ENCODE measurements at regions not wholly inside any gene's neighbourhood (a gene's known extent, or its start where the extent isn't known, plus 50 kb on each side); places are given as distances from the start of the nearest gene placed in this dataset.

DNA sequence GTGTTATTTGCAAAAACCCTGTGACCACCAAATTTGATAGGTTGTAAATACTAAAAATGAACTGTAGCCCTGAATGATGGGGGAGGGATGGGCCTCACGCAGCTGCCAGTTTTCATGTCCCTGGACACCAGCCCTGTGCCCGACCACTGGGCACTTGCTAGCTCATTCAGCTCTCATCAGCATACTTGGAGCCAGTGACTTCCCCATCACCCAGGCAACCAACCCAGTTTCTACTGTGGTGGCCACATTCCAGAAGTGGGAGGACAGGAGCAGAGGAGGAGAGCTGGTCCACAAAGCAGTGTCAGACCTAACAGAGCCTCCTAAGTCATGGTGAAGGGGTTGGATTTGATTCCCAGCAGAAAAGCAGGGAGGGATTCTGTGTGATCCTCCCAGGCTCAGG, 128.2 kb downstream of the CPEB2 start:
- intact Hi-C loops (cut with micrococcal nuclease) = no loop called here

DNA sequence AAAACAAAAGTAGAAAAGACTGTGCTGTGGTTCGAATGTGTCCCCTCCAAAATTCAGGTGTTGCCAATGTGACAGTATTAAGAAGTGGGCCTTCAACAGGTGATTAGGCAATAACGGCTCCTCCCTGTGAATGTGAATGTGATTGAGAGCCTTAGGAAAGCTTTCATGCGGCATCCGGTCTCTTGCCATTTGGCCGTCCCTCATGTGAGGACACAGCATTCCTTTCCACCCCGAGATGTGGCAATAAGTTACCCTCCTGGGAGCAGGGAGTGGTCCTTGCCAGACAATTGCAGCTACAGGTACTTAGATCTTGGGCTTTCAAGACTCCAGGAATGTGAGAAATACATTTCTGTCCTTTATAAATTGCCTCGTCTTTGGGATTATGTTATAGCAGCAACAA, 129.3 kb downstream of the CPEB2 start:
- intact Hi-C loops (cut with micrococcal nuclease) = no loop called here

DNA sequence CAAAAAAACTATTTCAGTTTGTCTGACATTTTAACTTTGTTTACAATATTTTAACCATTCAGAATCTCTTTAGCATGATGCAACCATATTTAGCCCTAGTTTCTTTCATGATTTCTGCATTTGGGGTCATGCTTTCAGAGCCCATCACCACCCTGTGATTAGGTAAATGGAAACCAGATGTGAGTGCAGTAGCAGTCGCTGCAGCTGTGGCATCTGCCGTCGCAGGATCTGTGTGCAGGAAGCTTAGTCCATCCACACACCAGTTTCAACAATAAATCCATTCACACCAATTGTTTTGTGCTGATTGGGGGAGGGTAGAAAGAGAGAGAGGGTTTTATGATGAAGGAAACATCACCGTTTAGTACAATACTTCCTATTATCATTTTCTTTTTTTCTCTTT, 130.5 kb downstream of the CPEB2 start:
- intact Hi-C loops (cut with micrococcal nuclease) = no loop called here

DNA sequence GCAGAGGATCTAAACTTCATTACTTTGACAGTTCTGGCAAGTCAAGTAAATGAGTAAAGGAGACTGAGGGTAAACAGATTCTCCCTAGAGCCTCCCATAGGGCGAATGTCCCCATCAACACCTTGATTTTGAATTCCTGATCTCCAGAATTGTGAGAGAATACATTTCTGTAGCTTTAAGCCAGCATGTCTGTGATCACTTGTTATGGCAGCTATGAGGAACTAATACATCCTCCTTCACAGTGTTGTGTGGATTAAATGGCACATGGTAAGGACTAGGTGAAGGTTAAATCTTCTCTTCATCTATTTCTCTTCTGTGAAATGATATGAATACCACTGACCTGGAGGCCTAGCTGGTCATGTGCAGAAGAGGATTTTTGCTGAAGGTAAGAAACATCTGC, 137.3 kb downstream of the CPEB2 start:
- intact Hi-C loops (cut with micrococcal nuclease) = no loop called here

DNA sequence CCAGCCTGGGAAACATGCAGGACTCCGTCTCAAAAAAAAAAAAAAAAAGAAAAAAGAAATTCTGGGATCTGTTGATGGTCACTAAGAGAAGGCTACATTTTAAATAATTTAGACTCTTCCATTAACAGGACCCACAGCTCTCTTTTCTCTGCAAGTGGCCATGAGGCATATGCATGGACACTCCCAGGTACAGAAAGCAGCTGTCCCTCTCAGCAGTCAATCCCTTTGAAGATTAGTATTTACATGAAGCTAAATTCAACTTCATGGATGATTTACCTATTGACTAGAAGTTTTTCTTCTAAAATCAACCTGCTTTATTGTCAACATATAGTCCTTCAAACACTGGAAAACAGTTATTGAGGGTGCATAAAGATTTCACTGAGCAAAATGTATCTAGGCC, 139.9 kb downstream of the CPEB2 start:
- intact Hi-C loops (cut with micrococcal nuclease) = no loop called here

DNA sequence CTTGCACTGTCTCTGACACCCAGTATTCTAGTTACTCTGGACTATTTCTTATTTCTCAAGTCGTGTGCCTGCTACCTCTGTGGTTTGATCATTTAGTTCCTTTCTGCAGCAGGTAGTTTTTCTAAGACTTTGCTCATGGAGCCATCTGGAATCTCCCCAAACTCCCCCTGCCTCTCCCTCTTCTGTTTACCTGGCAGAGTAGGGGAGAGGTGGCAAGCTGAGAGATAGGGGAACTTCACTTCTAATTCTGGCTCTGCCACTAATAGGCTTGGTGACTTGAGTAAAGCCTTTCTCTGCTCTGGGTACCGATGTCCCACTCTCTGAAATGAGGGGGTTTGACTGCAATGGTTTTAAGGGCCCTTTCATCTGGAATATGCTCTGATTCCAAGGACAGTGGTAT, 141.3 kb downstream of the CPEB2 start:
- intact Hi-C loops (cut with micrococcal nuclease) = no loop called here

DNA sequence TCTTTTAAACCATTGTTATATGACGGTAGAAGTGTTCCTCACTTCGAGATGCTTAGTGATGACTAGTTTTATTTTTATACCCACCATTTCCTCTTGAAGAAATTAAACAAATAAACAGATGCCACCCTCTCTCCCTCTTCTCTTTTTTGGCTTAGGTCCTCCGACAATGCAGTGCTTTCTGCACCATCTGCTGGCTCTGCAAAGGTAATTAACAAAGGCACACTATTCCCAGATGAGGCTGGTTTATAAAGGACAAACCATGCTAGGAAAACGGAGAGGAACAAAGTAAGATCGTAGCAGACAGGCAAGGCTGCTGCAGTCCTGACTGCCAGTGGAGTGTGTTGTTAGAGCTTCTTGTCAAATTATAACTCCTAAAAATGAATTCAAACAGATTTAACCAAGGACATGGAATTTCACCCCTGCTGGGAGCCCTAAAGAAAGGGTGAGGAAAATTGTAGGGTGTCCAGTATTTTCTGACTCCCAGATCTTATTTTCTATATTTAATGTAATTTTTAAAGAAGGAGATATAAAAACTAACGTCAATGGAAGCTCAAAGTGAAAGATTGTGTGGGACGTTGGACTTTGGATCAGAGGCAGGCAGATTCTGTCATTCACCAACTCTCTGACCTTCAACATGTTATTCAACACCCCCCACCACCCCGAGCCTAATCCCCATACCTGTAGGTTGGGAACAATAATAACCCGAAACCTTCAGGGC, 142.1 kb downstream of the CPEB2 start:
- intact Hi-C loops (cut with micrococcal nuclease) = no loop called here

DNA sequence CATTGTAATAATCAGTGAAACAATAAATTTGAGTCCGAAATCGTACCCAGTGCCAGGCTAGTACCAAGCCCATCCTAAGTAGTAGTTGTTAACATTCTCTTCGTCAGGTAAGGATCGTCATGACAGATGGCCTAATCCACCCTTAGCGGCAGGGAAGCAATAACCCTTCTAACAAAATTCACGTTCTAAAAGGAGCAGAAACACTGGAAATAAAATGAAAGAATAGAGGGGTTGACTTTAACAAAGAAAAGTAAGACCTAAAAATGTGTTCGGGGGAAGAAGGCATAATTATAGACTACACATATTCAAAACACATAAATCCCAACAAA, 142.7 kb downstream of the CPEB2 start:
- intact Hi-C loops (cut with micrococcal nuclease) = no loop called here

DNA sequence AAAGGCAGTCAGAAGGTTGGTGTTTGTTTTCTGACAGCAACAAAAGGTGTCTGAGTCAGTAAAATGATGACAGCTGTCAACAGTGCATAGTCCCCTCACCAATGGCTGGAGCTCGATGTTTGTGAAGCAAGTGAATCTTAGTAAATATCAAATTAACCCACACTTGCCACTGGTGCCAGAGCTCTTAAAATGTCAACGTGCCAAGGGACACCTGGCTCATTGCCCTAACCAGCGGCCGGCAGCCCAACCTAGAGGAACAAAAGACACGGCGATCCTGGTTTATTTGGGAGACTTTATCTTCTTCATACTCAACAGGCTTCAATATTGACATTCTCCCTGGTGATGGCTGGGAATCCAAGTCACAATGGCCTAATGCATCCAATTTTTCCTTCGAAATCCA, 143.4 kb downstream of the CPEB2 start:
- intact Hi-C loops (cut with micrococcal nuclease) = no loop called here

DNA sequence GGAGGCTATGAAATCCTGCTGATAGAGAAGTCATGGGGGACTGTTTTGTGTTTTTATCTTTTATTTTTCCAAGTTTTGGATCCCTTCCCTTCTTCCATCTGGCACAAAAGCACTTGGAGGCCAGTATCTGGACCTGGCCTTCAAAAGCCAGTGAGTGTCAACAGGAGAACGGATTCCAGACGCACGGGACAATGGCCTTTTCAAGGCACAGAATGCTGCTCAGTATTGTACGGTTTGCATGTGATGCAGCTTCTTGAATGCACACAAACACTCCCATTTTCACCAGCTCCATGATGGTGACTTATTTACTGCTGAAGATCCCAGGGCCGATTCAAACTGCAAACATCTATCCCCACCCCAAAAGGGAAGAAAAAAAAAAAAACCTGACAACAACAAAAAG, 145.4 kb downstream of the CPEB2 start:
- intact Hi-C loops (cut with micrococcal nuclease) = no loop called here

DNA sequence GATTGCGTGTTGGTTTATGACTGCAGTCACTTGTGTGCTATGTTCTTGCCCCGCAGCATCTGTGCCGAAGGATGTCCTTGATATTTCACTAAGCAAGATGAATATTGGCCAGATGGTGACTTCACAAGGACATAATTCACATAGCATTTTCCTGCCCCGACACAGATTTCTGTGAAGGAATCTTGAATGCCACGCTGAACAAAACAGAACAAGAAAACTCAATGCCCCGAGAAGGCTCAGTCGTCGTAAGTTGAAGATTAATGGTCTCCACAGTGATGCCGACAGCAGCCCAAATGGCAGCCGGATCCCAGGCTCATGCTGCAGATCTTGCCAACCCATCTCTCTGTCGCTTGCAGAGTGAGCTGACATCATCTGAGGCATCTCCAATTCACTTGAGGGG, 145.9 kb downstream of the CPEB2 start:
- intact Hi-C loops (cut with micrococcal nuclease) = no loop called here

DNA sequence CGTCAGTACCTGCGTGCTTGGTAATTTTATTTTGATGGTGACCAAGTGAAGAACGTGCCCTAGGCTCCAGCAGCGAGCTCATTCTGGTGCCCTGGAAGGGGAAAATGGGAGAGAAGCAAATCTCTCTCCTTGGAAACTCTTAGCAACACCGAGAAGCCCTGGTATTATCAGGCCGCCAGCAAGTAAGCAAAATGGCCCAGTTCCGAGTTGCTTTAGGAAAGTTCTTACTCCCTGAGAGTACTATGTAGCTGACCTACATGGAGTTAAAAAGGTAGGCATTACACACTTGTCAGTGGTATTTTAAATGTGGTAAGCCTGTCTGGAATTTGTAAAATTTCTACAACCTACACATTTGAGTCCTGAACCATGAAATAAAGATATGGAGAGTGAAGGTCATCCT, 146.4 kb downstream of the CPEB2 start:
- intact Hi-C loops (cut with micrococcal nuclease) = no loop called here

DNA sequence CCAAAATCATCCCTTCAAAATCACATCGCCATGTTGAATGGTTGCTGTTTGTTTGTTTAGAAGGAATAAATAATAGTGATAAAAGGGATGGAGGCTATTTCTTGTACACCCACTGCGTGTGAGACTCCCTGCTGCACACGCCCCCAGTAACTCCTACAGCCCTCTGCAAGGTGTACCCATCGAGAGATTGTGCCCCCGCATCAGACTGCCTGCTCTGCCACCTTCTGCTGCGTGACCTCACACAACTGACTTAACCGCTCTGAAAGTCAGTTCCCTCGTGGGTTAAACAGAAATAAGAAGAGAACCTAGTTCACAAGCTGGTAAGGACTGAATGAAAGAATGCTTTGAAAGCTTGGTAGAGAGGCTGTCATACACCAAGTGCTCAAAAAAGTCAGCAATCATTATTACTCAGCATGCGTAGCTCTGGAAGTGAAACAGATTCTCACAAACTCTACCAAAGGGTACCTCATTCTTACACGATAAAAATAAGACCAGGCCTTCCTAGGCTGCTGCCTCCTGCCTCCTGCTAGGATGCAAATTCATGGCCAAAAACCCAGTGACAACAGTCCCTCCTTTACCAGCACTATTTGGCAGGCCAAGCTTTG, 147.1 kb downstream of the CPEB2 start:
- intact Hi-C loops (cut with micrococcal nuclease) = no loop called here

DNA sequence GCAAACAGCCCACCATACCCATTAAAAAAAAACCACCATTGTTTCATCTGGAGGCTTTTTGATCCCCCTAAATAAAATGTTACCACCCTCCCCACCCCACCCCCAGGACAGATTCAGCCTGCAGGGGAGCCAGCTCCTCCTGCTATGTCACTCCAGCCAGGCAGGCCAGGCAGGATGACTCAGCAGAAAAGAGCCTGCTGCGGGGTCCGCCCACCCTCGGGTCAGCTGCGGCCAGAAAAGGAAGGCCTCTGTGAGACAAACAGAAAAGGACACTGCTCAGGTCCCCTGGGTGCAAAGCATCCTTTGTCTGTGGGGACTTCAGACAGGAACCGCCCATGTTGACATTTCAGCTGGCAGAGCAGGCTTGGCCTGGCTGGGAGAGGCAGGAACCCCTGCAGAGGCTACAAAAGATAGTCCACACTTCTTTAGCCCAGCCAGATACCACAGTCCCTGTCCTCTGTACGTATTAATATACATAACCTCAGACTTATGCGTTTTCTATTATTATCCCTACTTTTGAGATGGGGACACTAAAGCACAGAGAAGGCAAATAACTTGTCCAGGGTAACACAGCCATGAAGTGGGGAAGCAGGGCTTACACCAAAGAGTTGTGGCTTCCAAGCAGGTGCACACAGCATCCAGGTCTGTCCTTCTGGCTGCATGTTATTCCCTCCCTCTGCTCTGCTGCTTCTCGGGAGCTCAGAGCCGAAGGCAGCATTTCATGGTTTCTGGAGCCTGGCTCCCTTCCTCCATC, 147.7 kb downstream of the CPEB2 start:
- intact Hi-C loops (cut with micrococcal nuclease) = no loop called here

DNA sequence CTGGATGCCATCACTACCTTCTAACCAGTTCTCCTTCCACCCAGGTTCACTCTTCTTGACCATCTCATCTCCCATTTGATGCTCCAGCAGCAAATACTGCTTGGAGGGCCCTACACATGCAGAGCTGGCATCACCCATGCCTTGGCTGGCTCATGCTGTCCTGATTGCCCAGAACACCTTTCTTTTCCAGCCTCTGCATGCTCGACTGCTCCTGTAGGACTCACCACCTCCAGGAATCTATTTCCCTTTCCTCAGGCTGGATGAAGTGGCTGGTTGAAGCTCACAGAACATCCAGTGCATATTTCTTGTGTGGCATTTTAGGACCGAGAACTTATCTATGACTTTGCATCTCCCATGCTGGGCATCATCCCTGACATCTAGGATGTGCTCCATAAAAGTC, 148.3 kb downstream of the CPEB2 start:
- intact Hi-C loops (cut with micrococcal nuclease) = no loop called here

DNA sequence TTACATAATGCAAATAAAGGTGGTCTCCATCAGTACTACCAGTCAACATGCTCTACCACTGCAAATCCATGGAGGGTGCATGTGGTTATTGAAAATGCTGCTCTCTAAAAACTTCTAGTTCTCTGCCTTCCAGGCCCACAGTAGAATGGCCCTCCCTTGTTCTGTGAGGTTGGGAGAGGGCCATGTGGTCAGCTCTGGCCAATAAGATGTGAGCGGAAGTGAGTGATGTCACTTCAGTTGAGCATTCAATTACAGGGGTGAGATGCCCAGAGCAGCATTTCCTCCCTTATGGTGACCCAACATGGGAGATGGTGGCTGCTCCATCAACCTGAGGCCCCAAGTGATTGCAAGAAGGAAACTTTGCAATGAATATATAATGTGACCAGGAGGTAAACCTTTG, 148.8 kb downstream of the CPEB2 start:
- intact Hi-C loops (cut with micrococcal nuclease) = no loop called here

DNA sequence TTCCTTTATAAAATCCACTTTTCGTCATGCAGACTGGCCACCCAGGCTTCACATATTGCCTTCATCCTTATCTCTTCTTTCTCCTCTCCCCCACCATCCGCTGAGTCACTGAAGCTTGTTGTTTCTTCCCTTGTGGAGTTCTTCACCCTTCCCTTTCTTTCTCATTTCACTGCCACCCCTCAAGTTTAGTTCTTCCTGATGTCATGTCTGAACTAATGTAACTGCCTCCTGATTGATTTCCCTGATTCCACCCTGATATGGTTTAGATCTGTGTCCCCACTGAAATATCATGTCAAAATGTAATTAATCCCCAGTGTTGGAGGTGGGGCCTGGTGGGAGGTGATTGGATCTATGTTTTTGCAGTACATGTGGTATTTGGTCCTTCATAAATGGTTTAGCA, 151.4 kb downstream of the CPEB2 start:
- intact Hi-C loops (cut with micrococcal nuclease) = no loop called here

DNA sequence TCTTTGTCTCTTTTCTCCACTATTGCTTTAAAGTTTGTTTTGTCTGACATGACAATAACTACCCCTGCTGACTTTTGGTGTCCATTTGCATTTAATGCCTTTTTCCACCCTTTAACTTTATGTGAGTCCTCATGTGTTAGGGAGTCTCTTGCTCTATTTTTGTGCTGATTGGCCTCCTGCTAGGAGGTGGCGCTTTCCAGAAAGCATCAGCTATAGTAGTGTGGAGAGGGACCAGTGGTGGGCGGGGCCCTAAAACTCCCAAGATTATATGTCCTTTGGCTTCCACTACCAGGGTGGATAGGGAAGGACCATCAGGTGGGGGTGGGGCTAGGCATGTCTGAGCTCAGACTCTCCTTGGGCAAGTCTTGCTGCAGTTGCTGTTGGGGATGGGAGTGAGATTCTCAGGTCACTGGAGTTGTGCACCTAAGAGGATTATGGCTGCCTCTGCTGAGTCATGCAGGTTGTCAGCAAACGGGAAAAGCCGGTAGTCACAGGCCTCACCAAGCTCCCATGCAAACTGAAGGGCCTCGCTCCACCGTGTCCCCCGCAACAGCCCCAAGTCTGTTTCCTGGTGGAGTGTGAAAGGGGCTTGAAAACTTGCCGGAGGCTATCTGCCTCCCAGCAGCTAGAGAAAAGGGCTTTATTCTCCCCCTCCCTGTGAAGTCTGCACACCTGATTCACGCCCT, 156.3 kb downstream of the CPEB2 start:
- intact Hi-C loops (cut with micrococcal nuclease) = no loop called here

DNA sequence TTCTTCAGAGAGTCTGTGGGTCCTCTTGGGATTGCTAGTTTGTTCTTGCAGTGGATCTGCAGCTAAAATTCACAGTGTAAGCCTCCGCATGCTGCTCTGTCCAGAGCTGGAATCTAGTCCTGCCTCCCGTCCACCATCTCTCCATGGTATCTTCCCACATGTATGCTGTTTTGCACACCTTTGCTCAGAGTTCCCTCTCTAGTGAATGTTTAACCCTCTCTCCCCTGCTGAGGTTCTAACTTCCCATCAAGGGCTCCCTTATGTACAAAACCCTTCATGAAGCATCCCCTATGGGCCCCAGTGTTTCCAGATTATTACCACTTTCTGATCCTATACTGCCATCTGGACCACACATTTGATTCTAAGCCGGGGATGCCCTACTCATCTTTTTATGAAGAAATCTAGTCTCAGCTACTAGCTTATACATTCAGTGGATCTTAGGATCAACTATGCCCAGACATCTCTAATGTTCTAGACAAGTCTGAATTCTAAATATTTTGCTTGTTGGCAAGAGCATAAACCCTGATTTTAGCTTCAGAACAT, 157.3 kb downstream of the CPEB2 start:
- intact Hi-C loops (cut with micrococcal nuclease) = loop anchor here (10.0 kb wide), 1 partner anchor 405 kb away; no protein-coding TSS in a partner anchor

DNA sequence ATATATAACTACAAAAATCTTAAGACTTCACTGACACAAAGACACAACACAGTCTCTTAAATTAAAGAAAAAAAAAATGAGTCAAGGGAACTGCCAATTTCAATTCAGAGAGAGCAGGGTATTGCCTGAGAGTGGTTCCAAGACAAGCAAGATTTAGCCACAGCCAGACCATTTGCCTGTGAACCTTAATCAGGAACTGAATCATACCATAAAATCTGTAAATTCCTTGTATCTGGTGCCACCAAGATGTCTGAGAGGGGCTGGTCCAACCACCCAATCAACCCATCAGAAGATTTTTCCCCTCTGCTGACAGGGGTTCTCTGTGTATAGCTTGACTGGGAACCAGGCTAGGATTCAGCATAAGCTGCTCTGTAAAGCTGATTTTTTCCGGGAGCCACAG, 159.2 kb downstream of the CPEB2 start:
- intact Hi-C loops (cut with micrococcal nuclease) = loop anchor here (10.0 kb wide), 1 partner anchor 407 kb away; no protein-coding TSS in a partner anchor

DNA sequence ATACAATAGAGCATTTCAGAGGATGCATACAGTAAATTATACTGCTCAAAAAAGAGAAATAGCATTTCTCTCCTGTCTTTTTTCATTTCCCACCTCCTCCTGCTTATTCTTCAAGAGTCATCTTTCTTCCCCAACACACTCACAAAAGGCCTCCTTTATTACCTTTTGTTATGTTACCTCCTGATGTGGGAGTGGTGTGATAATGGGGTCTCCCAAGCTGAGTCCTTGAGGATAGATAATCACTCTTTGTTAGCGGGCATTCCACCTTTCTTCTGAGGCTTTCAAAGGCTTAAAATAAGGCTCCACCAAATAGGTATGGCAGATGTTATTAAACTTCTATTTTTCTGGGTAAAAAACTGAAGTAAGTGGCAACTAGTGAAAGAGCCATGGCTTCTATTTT, 159.8 kb downstream of the CPEB2 start:
- intact Hi-C loops (cut with micrococcal nuclease) = loop anchor here (1.0 to 10.0 kb wide), 2 partner anchors 407 to 1506 kb away; no protein-coding TSS in a partner anchor

All from T-helper 1 cell treated with Interleukin-12 subunit alpha and Interleukin-12 subunit beta and Interleukin-4 antibody, amounts not matched to agents 30 ng/mL and 1 ng/mL, for 36 hours (primary cell).